Liver (tissue), 2 donors: ENCODE measurements at regions not wholly inside any gene's neighbourhood (a gene's known extent, or its start where the extent isn't known, plus 50 kb on each side); places are given as distances from the start of the nearest gene placed in this dataset.

Source experiments
- CTCF ChIP-seq: fragments of 150-350 bp; IDR thresholded peaks from 2 replicates; pipeline ENCODE4 v1.5.1; 2017; ENCODE audit warnings: improper control_type of control experiment, low read depth, low read length; ENCODE audit not compliant: missing input control
- ZBTB33 ChIP-seq: IDR thresholded peaks from 2 replicates; pipeline ENCODE4 v1.6.1; 2016; ENCODE audit warnings: antibody characterized with exemption
- donor health status: healthy.

- TF ChIP-seq CTCF (no peak), ZBTB33 (no peak)
These were observed 365.7 kb upstream of the PRR16 start for GRCh38 chr5:120098426-120098825.
